OCI-LY7 (cell line): ENCODE measurements at regions not wholly inside any gene's neighbourhood (a gene's known extent, or its start where the extent isn't known, plus 50 kb on each side); places are given as distances from the start of the nearest gene placed in this dataset.

Source experiments
- BruUV-seq: library from RNA; stranded (reverse); fragments of 400-500 nt; replicated peaks from 2 replicates; lab custom pipeline; 2021; lab: Mats Ljungman, UMichigan
- CTCF ChIA-PET: fragments of 300-600 bp; sonication (Branson Sonifier 250); formaldehyde crosslinking; loops from one replicate; lab custom pipeline; 2022; ENCODE audit warnings: antibody characterized with exemption; ENCODE audit not compliant: unreplicated experiment; lab: Charles Lee
- POLR2A ChIA-PET: fragments of 300-600 bp; sonication (Branson Sonifier 250); formaldehyde crosslinking; loops from one replicate; lab custom pipeline; 2022; ENCODE audit warnings: antibody characterized with exemption; lab: Charles Lee
- DNase-seq: peaks from one replicate; pipeline ENCODE4 v3.0.0-alpha.2; 2015; ENCODE audit warnings: low spot score
- H2AFZ ChIP-seq: fragments of 200-600 bp; sonication (generic), shearing (Covaris generic); 2 replicates; pipeline ENCODE4 v1.6.1; 2014; ENCODE audit warnings: mild to moderate bottlenecking, antibody characterized with exemption, low read length, moderate library complexity
- H3K27ac ChIP-seq: fragments of 200-600 bp; sonication (generic); 2 replicates; pipeline ENCODE4 v1.5.1; 2014; ENCODE audit warnings: mixed run types, low read depth, mild to moderate bottlenecking, moderate library complexity, low read length, inconsistent platforms; ENCODE audit not compliant: poor library complexity, severe bottlenecking
- H3K36me3 ChIP-seq: fragments of 200-600 bp; sonication (generic); 2 replicates; pipeline ENCODE4 v1.6.1; 2014; ENCODE audit warnings: mild to moderate bottlenecking, antibody characterized with exemption, low read length, moderate library complexity, mixed read lengths; ENCODE audit not compliant: insufficient read depth
- H3K4me1 ChIP-seq: fragments of 200-600 bp; sonication (generic); 2 replicates; pipeline ENCODE4 v1.5.1; 2014; ENCODE audit warnings: mild to moderate bottlenecking, low read length; ENCODE audit not compliant: insufficient read depth, poor library complexity, severe bottlenecking
- H3K4me2 ChIP-seq: fragments of 200-600 bp; sonication (generic); 2 replicates; pipeline ENCODE4 v1.6.1; 2014; ENCODE audit warnings: mild to moderate bottlenecking, low read length
- H3K4me3 ChIP-seq: fragments of 200-600 bp; sonication (generic); 2 replicates; pipeline ENCODE4 v1.5.1; 2014; ENCODE audit warnings: mild to moderate bottlenecking, low read depth, low read length; ENCODE audit not compliant: poor library complexity, severe bottlenecking
- H3K79me2 ChIP-seq: fragments of 200-600 bp; sonication (generic); 2 replicates; pipeline ENCODE4 v1.6.1; 2016; ENCODE audit warnings: low read depth, mild to moderate bottlenecking, low read length, moderate library complexity, mixed read lengths; ENCODE audit not compliant: insufficient read depth
- H3K9me2 ChIP-seq: fragments of 200-600 bp; sonication (generic); 2 replicates; pipeline ENCODE4 v1.6.1; 2016; ENCODE audit warnings: mild to moderate bottlenecking, low read length, mixed read lengths; ENCODE audit not compliant: insufficient read depth
- H3K9me3 ChIP-seq: fragments of 200-600 bp; sonication (generic); 2 replicates; pipeline ENCODE4 v1.6.1; 2014; ENCODE audit warnings: mild to moderate bottlenecking, mixed run types, low read length, mixed read lengths
- H4K20me1 ChIP-seq: fragments of 200-600 bp; sonication (generic); 2 replicates; pipeline ENCODE4 v1.6.1; 2014; ENCODE audit warnings: mild to moderate bottlenecking, antibody characterized with exemption, low read length, moderate library complexity, mixed read lengths; ENCODE audit not compliant: insufficient read depth
- CTCF ChIP-seq: fragments of 200-600 bp; sonication (generic); conservative IDR thresholded peaks from 2 replicates; pipeline ENCODE4 v1.5.1; 2014; ENCODE audit warnings: mild to moderate bottlenecking, antibody characterized with exemption, low read length, moderate library complexity, mixed read lengths
- EZH2phosphoT487 ChIP-seq: fragments of 200-600 bp; sonication (generic); IDR thresholded peaks from 2 replicates; pipeline ENCODE4 v1.6.1; 2018; ENCODE audit warnings: low read depth, borderline replicate concordance, mild to moderate bottlenecking, mixed run types, antibody characterized with exemption, low read length, moderate library complexity, mixed read lengths
- intact Hi-C: fragments of 100-400 bp; cut with micrococcal nuclease; formaldehyde crosslinking; loops from one replicate; pipeline ENCODE4 v1.10.0; 2022; ENCODE audit not compliant: unreplicated experiment

- ChIA-PET CTCF (no interaction called here), POLR2A (interaction anchor here (0.6 to 0.9 kb wide), 3 partner anchors 16 to 1376 kb away, joined by 3 to 4 read pairs (median 3); no protein-coding TSS in a partner anchor)
- no peak for TF ChIP-seq EZH2phosphoT487
- TF ChIP-seq CTCF, result 0 out of 2 replicates have a peak, but pooled peaks have one; percentile 11
- intact Hi-C loops, result no loop called here
- no peak for DNase-seq
- Histone ChIP-seq H3K4me3 (no peak overlapping the region), H3K4me1 (no peaks in the 10 kb centered on the region), H3K27ac (no peak overlapping the region), H3K9me3 (no peaks in the 10 kb centered on the region), H2AFZ (no peak overlapping the region), H3K4me2 (no peak overlapping the region), H3K79me2 (no peaks in the 10 kb centered on the region), H3K36me3 (no peaks in the 10 kb centered on the region), H4K20me1 (no peaks in the 10 kb centered on the region), H3K9me2 (no peaks in the 10 kb centered on the region)
- no TSS peak for BruUV-seq
These were observed 406.4 kb downstream of the SMARCA1 start for GRCh38 chrX:129116676-129117470.

GRCh38 chrX:129115935-129116334 lies 407.4 kb downstream of the SMARCA1 start:
- intact Hi-C loops, result no loop called here
- no peaks in the 10 kb centered on the region for H3K9me2 ChIP-seq
- no peak overlapping the region for H2AFZ ChIP-seq
- BruUV-seq, result no TSS peak
- H3K36me3 ChIP-seq, result no peaks in the 10 kb centered on the region
- no peak overlapping the region for H3K27ac ChIP-seq
- no peaks in the 10 kb centered on the region for H4K20me1 ChIP-seq
- H3K4me2 ChIP-seq, result no peak overlapping the region
- no peaks in the 10 kb centered on the region for H3K79me2 ChIP-seq
- ChIA-PET POLR2A (interaction anchor here (0.6 kb wide), 1 partner anchor 1375 kb away, joined by 3 read pairs; no protein-coding TSS in a partner anchor), CTCF (no interaction called here)
- H3K4me3 ChIP-seq, result no peak overlapping the region
- DNase-seq, result no peak
- no peaks in the 10 kb centered on the region for H3K9me3 ChIP-seq
- no peaks in the 10 kb centered on the region for H3K4me1 ChIP-seq
- TF ChIP-seq CTCF, result no peak
- TF ChIP-seq EZH2phosphoT487, result no peak

GRCh38 chrX:129115104-129115503 lies 408.2 kb downstream of the SMARCA1 start:
- POLR2A ChIA-PET, result no interaction called here
- no peaks in the 10 kb centered on the region for H4K20me1 ChIP-seq
- no TSS peak for BruUV-seq
- no peaks in the 10 kb centered on the region for H3K36me3 ChIP-seq
- H2AFZ ChIP-seq, result no peak overlapping the region
- H3K4me3 ChIP-seq, result no peak overlapping the region
- no peak overlapping the region for H3K27ac ChIP-seq
- intact Hi-C loops, result no loop called here
- H3K9me2 ChIP-seq, result no peaks in the 10 kb centered on the region
- DNase-seq, result peak; percentile 56
- CTCF ChIA-PET, result no interaction called here
- peak; percentile 75 for TF ChIP-seq CTCF
- no peak for TF ChIP-seq EZH2phosphoT487
- no peaks in the 10 kb centered on the region for H3K79me2 ChIP-seq
- H3K9me3 ChIP-seq, result no peaks in the 10 kb centered on the region
- H3K4me1 ChIP-seq, result no peaks in the 10 kb centered on the region
- H3K4me2 ChIP-seq, result no peak overlapping the region
